ENCODE measurements at regions not wholly inside any gene's neighbourhood (a gene's known extent, or its start where the extent isn't known, plus 50 kb on each side); places are given as distances from the start of the nearest gene placed in this dataset.

GRCh38 chr2:57278451-57278850 lies 768.2 kb upstream of the VRK2 start:
- TF ChIP-seq CTCF (IDR thresholded peaks at IDR 0.05) = no peak
- TF ChIP-seq POLR2A (IDR thresholded peaks at IDR 0.05) = no peak
- no peak for TF ChIP-seq EP300 (IDR thresholded peaks at IDR 0.05)

All from tibial nerve (tissue), 4 donors.